Caco-2 (cell line): ENCODE measurements at regions not wholly inside any gene's neighbourhood (a gene's known extent, or its start where the extent isn't known, plus 50 kb on each side); places are given as distances from the start of the nearest gene placed in this dataset.

Experiments used
- BruUV-seq: library from RNA; stranded (reverse); fragments of 400-500 nt; replicated peaks from 2 replicates; lab custom pipeline; 2021; lab: Mats Ljungman, UMichigan
- CTCF ChIA-PET: fragments of 300-600 bp; sonication (Branson Sonifier 250); formaldehyde crosslinking; loops from one replicate; lab custom pipeline; 2022; ENCODE audit warnings: antibody characterized with exemption; lab: Charles Lee
- POLR2A ChIA-PET: fragments of 300-600 bp; sonication (Branson Sonifier 250); formaldehyde crosslinking; loops from one replicate; lab custom pipeline; 2022; ENCODE audit warnings: antibody characterized with exemption; lab: Charles Lee
- DNase-seq, 2 experiments: peaks; one replicate each; pipeline versions ENCODE4 v3.0.0 to v3.0.0-alpha.2; 2020 to 2022
- H3K27me3 ChIP-seq: replicated peaks from 2 replicates; pipeline ENCODE4 v1.6.0; 2011; ENCODE audit warnings: low read length; ENCODE audit not compliant: control insufficient read depth, insufficient read depth
- H3K36me3 ChIP-seq: 2 replicates; pipeline ENCODE4 v1.5.1; 2011; ENCODE audit warnings: low read length; ENCODE audit not compliant: control insufficient read depth, insufficient read depth
- H3K4me1 ChIP-seq: fragments of 250-450 bp; sonication (Bioruptor Pico); 2 replicates; pipeline ENCODE4 v1.5.1; 2020; ENCODE audit warnings: mild to moderate bottlenecking
- H3K4me3 ChIP-seq: 2 replicates; pipeline ENCODE4 v1.5.1; 2011; ENCODE audit warnings: low read depth, mild to moderate bottlenecking, control low read depth, low read length
- H3K9me3 ChIP-seq: fragments of 250-450 bp; sonication (Bioruptor Pico); 2 replicates; pipeline ENCODE4 v1.5.1; 2020; ENCODE audit warnings: mild to moderate bottlenecking, moderate library complexity
- H3K27ac Mint-ChIP-seq: one replicate; pipeline ENCODE4 v1.8.0; 2022; ENCODE audit warnings: mixed read lengths; ENCODE audit not compliant: unreplicated experiment
- H3K27me3 Mint-ChIP-seq: one replicate; pipeline ENCODE4 v1.8.0; 2022; ENCODE audit warnings: mixed read lengths; ENCODE audit not compliant: insufficient read depth, unreplicated experiment
- H3K36me3 Mint-ChIP-seq: one replicate; pipeline ENCODE4 v1.8.0; 2022; ENCODE audit warnings: mild to moderate bottlenecking, mixed read lengths; ENCODE audit not compliant: insufficient read depth, unreplicated experiment
- H3K4me1 Mint-ChIP-seq: one replicate; pipeline ENCODE4 v1.8.0; 2022; ENCODE audit warnings: low read depth, mixed read lengths; ENCODE audit not compliant: unreplicated experiment
- H3K4me3 Mint-ChIP-seq: one replicate; pipeline ENCODE4 v1.8.0; 2022; ENCODE audit warnings: mild to moderate bottlenecking, moderate library complexity, mixed read lengths; ENCODE audit not compliant: unreplicated experiment
- H3K9me3 Mint-ChIP-seq: one replicate; pipeline ENCODE4 v1.8.0; 2022; ENCODE audit warnings: mixed read lengths; ENCODE audit not compliant: unreplicated experiment
- intact Hi-C: fragments of 100-400 bp; cut with micrococcal nuclease; formaldehyde crosslinking; loops from one replicate; pipeline ENCODE4 v1.10.0; 2022; ENCODE audit not compliant: unreplicated experiment
- TF ChIP-seq, protein P1 (sequence below), 2 experiments: fragments of 200-600 bp in 1 of 2; IDR thresholded peaks; 1 replicate in 1 of 2; 2 replicates in 1 of 2; pipeline versions ENCODE4 v1.5.1 to v1.8.0; 2011 to 2022; ENCODE audit warnings: antibody characterized with exemption in 1 of 2, control low read depth in 1 of 2, inconsistent platforms in 1 of 2, low read depth in 1 of 2, low read length in 1 of 2, mild to moderate bottlenecking in 1 of 2, moderate library complexity in 1 of 2; ENCODE audit not compliant: insufficient read depth in 1 of 2, severe bottlenecking in 1 of 2, unreplicated experiment in 1 of 2

DNA sequence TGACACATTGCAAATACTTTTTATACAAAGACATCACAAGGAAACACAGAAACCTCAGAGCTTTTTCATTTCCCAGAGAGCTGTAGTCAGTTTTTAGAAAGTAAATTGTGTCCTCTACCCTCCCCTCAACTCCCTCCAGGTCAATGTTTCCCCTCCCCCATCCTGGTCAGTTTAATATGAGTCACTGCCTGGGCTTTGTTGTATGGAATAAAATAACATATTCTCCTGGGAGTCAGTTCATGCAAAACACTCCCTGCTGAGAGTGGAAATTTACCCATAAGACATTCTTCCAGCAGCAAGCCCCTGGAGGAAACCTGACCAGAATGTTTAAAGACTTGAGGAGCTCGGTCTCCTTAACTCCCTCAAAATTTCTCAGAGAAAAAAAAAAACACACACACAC is 270.1 kb upstream of the LDB2 start:
- Mint-ChIP-seq H3K36me3 (no peaks in the 10 kb centered on the region), H3K9me3 (no peaks in the 10 kb centered on the region), H3K27me3 (no peaks in the 10 kb centered on the region), H3K4me3 (no peak overlapping the region), H3K4me1 (no peaks in the 10 kb centered on the region), H3K27ac (no peak overlapping the region)
- ChIA-PET POLR2A (no interaction called here), CTCF (no interaction called here)
- intact Hi-C loops: no loop called here
- Histone ChIP-seq H3K36me3 (no peaks in the 10 kb centered on the region), H3K4me1 (no peaks in the 10 kb centered on the region), H3K9me3 (no peaks in the 10 kb centered on the region), H3K27me3 (no peaks in the 10 kb centered on the region; the same call in 1 of the 2 replicates), H3K4me3 (no peak overlapping the region)
- BruUV-seq: no TSS peak
- DNase-seq: no peak
- TF ChIP-seq, protein P1, sequence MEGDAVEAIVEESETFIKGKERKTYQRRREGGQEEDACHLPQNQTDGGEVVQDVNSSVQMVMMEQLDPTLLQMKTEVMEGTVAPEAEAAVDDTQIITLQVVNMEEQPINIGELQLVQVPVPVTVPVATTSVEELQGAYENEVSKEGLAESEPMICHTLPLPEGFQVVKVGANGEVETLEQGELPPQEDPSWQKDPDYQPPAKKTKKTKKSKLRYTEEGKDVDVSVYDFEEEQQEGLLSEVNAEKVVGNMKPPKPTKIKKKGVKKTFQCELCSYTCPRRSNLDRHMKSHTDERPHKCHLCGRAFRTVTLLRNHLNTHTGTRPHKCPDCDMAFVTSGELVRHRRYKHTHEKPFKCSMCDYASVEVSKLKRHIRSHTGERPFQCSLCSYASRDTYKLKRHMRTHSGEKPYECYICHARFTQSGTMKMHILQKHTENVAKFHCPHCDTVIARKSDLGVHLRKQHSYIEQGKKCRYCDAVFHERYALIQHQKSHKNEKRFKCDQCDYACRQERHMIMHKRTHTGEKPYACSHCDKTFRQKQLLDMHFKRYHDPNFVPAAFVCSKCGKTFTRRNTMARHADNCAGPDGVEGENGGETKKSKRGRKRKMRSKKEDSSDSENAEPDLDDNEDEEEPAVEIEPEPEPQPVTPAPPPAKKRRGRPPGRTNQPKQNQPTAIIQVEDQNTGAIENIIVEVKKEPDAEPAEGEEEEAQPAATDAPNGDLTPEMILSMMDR (IDR thresholded peaks at IDR 0.05; ENCODE audit: insufficient read depth in 1 of 2, low read depth in 1 of 2, low read length in 1 of 2, severe bottlenecking in 1 of 2, unreplicated experiment in 1 of 2): no peak

DNA sequence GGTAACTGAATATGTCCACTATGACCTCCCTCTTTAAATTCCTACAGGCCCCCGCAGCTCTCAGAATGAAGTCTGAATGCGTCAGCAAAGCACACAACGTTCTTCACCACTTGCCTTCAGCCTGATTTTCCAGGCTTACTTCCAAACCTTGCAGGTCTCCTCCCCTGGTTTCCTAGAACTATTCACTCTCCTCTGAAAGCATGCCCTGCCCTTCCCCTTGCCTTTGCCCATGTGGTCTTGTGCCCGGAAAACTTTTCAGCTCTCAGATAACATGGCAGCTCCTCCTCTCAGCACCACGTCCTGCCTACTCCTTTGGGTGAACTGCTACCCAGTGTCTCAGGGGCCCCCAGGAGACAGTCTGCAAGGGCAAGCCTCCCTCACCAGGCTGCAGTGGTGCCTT is 268.5 kb upstream of the LDB2 start:
- H3K4me1 Mint-ChIP-seq: no peaks in the 10 kb centered on the region
- DNase-seq: no peak
- no peak overlapping the region for H3K4me3 ChIP-seq
- no TSS peak for BruUV-seq
- H3K9me3 ChIP-seq: no peaks in the 10 kb centered on the region
- no peak overlapping the region for H3K4me3 Mint-ChIP-seq
- H3K9me3 Mint-ChIP-seq: no peaks in the 10 kb centered on the region
- no peak overlapping the region for H3K27ac Mint-ChIP-seq
- TF ChIP-seq, protein P1 (IDR thresholded peaks at IDR 0.05; ENCODE audit: insufficient read depth in 1 of 2, low read depth in 1 of 2, low read length in 1 of 2, severe bottlenecking in 1 of 2, unreplicated experiment in 1 of 2): no peak
- no peaks in the 10 kb centered on the region for H3K36me3 Mint-ChIP-seq
- no peaks in the 10 kb centered on the region for H3K36me3 ChIP-seq
- CTCF ChIA-PET: no interaction called here
- POLR2A ChIA-PET: no interaction called here
- H3K27me3 Mint-ChIP-seq: no peaks in the 10 kb centered on the region
- intact Hi-C loops: no loop called here
- H3K27me3 ChIP-seq: no peaks in the 10 kb centered on the region
- no peaks in the 10 kb centered on the region for H3K4me1 ChIP-seq

DNA sequence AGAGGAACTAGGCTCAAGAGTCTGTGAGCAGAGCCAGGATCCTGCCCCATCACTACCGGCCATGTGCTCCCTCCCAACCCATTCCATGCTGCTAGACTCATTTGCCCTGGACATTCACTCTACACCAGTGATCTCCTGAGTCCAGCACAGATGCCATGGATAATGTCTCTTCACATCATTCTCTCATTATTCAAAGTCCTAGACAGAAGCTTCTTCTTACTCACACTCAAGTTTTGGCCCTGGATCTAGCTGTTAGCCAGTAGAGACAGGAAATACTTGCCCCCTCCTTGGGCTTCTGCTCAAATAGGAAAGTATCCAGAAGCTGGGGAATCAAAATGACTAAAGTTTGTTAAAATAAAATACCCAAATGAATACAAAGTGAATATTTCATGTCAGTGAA is 266.8 kb upstream of the LDB2 start:
- no peaks in the 10 kb centered on the region for H3K36me3 ChIP-seq
- intact Hi-C loops: no loop called here
- no peaks in the 10 kb centered on the region for H3K9me3 ChIP-seq
- no peak for DNase-seq
- H3K4me3 ChIP-seq: no peak overlapping the region
- POLR2A ChIA-PET: no interaction called here
- no peak overlapping the region for H3K4me3 Mint-ChIP-seq
- no peaks in the 10 kb centered on the region for H3K27me3 ChIP-seq
- H3K27ac Mint-ChIP-seq: no peak overlapping the region
- CTCF ChIA-PET: no interaction called here
- no peaks in the 10 kb centered on the region for H3K9me3 Mint-ChIP-seq
- no peaks in the 10 kb centered on the region for H3K4me1 Mint-ChIP-seq
- TF ChIP-seq, protein P1 (IDR thresholded peaks at IDR 0.05; ENCODE audit: insufficient read depth in 1 of 2, low read depth in 1 of 2, low read length in 1 of 2, severe bottlenecking in 1 of 2, unreplicated experiment in 1 of 2): no peak
- no peaks in the 10 kb centered on the region for H3K4me1 ChIP-seq
- no TSS peak for BruUV-seq
- no peaks in the 10 kb centered on the region for H3K27me3 Mint-ChIP-seq
- no peaks in the 10 kb centered on the region for H3K36me3 Mint-ChIP-seq
